AG08395 (cell line): ENCODE measurements at regions not wholly inside any gene's neighbourhood (a gene's known extent, or its start where the extent isn't known, plus 50 kb on each side); places are given as distances from the start of the nearest gene placed in this dataset.
"Not testable (repeated sequence)": the region's sequence is repeated elsewhere in the genome, so short reads cannot be mapped to it uniquely, and the experiment has no call there.

Source experiments
- DNase-seq: peaks from one replicate; pipeline ENCODE4 v3.0.0; 2012; ENCODE audit warnings: mixed read lengths, low spot score

GRCh38 chr1:81529014-81529413, 271.7 kb upstream of the ADGRL2 start:
- DNase-seq = no peak

- DNase-seq = no peak
These were observed 275.6 kb upstream of the ADGRL2 start for GRCh38 chr1:81525085-81525484.

- DNase-seq = no peak
These were observed 280.7 kb upstream of the ADGRL2 start for GRCh38 chr1:81519987-81520386.

GRCh38 chr1:81517987-81518386, 282.7 kb upstream of the ADGRL2 start:
- DNase-seq = no peak

- no peak for DNase-seq
These were observed 286.9 kb upstream of the ADGRL2 start for GRCh38 chr1:81513796-81514354.

GRCh38 chr1:81512252-81513003, 288.3 kb upstream of the ADGRL2 start:
- no peak for DNase-seq

GRCh38 chr1:81511281-81511680, 289.5 kb upstream of the ADGRL2 start:
- no peak for DNase-seq

GRCh38 chr1:81510701-81511100, 290.0 kb upstream of the ADGRL2 start:
- DNase-seq = no peak

- DNase-seq = no peak
These were observed 291.1 kb upstream of the ADGRL2 start for GRCh38 chr1:81509594-81509993.

GRCh38 chr1:81506699-81507098, 294.0 kb upstream of the ADGRL2 start:
- no peak for DNase-seq

GRCh38 chr1:81505831-81506230, 294.9 kb upstream of the ADGRL2 start:
- DNase-seq = no peak

- DNase-seq = not testable (repeated sequence)
These were observed 295.9 kb upstream of the ADGRL2 start for GRCh38 chr1:81504820-81505219.

- DNase-seq = not testable (repeated sequence)
These were observed 298.0 kb upstream of the ADGRL2 start for GRCh38 chr1:81502705-81503104.

- not testable (repeated sequence) for DNase-seq
These were observed 299.2 kb upstream of the ADGRL2 start for GRCh38 chr1:81501485-81501884.

- no peak for DNase-seq
These were observed 301.2 kb upstream of the ADGRL2 start for GRCh38 chr1:81499487-81499886.

- no peak for DNase-seq
These were observed 302.0 kb upstream of the ADGRL2 start for GRCh38 chr1:81498471-81499462.

GRCh38 chr1:81496349-81496748, 304.4 kb upstream of the ADGRL2 start:
- no peak for DNase-seq

- no peak for DNase-seq
These were observed 307.4 kb upstream of the ADGRL2 start for GRCh38 chr1:81493102-81493869.

- DNase-seq = no peak
These were observed 308.1 kb upstream of the ADGRL2 start for GRCh38 chr1:81492628-81493027.

- DNase-seq = no peak
These were observed 310.1 kb upstream of the ADGRL2 start for GRCh38 chr1:81490614-81491013.

- DNase-seq = no peak
These were observed 311.3 kb upstream of the ADGRL2 start for GRCh38 chr1:81489372-81489934.

GRCh38 chr1:81484284-81484683, 316.4 kb upstream of the ADGRL2 start:
- no peak for DNase-seq
